ENCODE measurements at regions not wholly inside any gene's neighbourhood (a gene's known extent, or its start where the extent isn't known, plus 50 kb on each side); places are given as distances from the start of the nearest gene placed in this dataset.

- no peak for DNase-seq (ENCODE audit: low read depth)
Measured at GRCh38 chr5:158301186-158301585, 442.2 kb upstream of the CLINT1 start.

- no peak for DNase-seq (ENCODE audit: low read depth)
Measured at GRCh38 chr5:158300256-158300655, 441.3 kb upstream of the CLINT1 start.

DNA sequence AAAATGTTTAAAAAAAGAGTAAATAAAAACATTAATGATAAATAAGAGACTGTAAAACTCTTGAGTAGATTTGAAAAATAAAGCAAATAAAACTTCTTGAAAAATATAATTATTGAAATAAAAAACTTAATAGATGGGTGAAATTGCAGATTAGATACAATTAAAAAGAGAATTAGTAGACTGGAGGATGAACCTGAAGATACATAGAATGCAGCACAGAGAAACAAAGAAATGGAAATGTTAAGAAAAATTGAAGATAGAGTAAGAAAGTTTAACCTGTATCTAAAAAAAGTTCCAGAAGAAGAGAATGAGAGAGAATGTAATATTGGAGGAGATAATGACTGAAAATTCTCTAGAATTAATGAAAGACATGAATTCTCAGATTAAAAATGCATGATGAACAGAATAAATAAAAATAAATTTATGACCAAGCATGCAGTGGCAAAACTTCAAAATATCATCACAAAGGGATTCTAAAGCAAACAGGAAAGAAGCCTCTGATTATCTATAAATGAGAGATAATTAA lies 438.1 kb upstream of the CLINT1 start:
- DNase-seq (ENCODE audit: low read depth): no peak

DNA sequence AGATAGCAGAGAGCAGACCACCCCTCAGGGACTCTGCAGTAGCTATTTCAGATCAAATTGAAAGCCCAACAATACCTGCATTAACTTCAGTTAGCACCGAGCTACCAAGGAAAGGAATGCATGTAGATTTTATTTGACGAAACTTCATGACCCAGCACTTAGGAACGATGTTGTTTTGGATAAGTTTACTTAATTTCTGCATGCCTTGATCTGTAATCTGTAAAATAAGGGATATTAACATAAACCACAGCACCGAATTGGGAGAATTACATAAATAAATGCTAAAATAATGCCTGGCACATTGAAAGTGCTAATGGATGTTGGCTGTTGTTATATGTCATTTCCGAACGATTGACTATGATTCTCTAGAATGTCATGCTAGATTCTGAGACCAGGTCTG lies 435.8 kb upstream of the CLINT1 start:
- no peak for DNase-seq (ENCODE audit: low read depth)

GRCh38 chr5:158292981-158293380 lies 434.0 kb upstream of the CLINT1 start:
- no peak for DNase-seq (ENCODE audit: low read depth)

GRCh38 chr5:158289967-158290366 lies 431.0 kb upstream of the CLINT1 start:
- no peak for DNase-seq (ENCODE audit: low read depth)

GRCh38 chr5:158288272-158288657 lies 429.3 kb upstream of the CLINT1 start:
- no peak for DNase-seq (ENCODE audit: low read depth)

DNA sequence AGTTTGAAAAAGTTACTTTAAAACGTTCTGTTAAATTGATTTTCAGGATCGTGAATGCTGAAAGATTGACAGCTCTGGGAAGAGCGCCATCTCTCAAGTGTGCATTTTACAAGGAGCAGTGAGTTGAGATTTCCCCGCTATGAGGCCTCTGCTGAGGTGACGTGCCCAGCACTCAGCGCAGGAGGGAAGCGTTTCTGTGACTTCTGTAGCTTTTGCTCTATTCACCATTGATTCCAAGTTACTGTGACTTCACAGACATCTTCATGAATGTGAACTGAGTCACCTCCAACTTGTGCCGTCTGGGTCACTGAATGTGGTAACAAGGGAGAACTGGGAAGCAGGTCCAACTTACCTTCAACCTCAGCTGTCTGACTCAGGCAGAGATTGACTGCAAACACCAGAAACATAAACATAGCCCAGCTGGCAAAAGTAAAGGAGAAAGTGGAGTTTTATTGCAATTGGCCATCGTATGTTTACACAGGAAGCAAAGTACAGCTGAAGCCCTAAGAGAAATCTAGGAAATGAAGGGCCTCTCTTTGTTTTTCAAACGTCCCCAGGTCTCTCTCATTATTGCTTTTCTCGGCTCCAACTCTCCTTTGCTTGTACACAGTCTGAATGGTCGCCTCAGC lies 428.8 kb upstream of the CLINT1 start:
- DNase-seq (ENCODE audit: low read depth): peak; percentile 14

DNA sequence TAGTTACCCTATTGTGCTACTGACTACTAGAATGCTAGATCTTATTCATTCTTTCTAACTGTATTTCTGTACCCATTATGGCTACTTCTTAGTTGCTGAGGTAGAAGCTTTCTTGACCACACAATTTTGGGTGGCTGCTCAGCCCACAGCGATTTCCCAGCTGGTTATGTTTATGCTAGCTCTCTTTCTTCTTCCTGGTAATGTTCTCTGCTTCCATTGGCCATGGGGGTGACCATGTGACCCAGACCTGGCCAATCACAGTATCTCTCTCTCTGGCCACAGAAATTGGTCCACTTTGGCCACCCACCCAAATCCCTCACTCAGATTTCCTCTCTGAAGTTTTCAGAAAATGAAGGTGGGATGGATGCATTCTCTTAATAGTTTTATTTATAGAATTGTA lies 427.9 kb upstream of the CLINT1 start:
- DNase-seq (ENCODE audit: low read depth): no peak

DNA sequence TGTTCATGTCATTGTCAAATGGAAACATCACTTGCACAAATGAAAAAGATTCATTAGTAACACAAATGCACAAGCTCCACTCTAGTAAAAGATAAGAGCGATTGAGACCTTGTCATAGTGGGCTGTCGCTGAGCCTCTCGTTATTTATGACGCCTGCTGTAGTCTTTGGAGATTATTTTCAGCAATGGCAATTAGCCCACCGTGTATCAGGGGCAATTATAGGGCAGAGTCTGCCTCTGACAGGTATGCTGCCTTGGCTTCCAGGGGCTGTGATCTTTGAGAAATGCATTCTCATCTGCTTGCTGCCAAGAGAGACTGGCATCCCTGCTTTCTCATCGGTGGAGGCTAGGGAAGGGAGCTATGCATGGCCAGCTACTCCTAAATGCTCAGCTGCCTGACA lies 426.8 kb upstream of the CLINT1 start:
- DNase-seq (ENCODE audit: low read depth): no peak

DNA sequence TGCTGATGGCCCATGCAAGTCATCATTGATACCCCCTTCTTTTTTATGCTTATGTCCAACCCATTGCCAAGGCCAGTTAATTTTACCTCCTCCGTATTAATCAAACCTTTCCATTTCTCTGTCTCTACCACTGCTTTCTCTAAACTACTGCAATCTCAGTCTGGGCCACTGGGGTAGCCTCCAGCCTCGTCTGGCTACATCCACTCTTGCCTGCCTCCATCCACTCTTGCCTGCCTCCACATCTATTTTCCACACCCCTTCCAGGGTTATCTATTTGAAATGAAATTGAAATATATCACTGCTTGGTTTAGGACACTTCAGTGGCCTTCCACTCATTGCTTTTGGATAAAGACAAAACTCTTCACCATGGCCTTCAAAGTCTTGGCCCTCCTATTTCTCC lies 425.3 kb upstream of the CLINT1 start:
- no peak for DNase-seq (ENCODE audit: low read depth)

DNA sequence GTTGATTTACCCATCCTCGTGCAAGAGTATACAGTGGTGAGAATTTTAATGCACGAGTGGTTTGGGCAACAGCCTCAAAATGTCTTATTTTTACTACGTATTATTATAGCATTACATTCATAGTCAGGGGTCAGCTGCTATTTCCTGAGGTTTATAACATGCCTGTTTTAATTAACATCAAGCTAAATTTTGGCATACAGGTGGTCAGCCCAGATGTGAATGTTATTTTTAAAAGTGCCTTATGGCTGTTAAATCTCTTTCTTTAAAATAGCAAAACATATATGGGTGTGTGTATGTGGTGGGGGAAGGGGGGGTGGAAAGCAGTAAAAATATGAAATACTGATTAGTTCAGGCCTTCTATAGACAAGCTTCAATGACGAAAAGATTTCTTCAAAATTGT lies 424.5 kb upstream of the CLINT1 start:
- DNase-seq (ENCODE audit: low read depth): no peak

DNA sequence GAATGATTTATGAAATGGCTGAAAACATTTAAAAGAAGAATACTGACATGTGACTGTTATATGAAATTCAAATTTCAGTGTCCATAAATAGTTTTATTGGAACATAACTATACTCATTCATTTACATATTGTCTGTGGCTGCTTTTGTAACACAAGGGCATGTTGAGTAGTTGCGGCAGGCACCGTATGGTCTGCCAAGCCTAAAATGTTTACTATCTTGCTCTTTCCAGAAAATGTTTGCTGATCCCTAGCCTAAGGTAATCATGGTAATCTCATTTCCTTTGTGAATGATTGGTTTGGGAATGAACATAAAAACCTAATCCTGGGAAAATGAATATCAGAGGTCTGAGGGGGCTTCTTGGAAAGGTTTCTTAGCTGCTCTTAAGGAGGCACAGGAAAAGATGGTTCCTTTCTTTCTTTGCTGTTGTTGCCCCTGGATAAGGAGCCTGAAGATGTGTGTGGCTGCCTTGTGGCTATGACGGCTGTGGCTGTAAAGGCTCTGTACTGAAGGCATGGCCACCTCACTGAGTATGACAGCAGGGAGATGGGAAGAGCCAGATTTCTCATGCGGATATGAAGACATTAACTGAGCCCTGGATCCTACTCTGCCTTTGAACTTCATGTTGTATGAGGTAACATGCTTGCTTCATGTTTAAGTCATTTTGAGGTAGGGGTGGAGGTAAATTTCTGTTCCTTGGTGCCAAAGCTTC lies 419.4 kb upstream of the CLINT1 start:
- no peak for DNase-seq (ENCODE audit: low read depth)

GRCh38 chr5:158277276-158277675 lies 418.3 kb upstream of the CLINT1 start:
- no peak for DNase-seq (ENCODE audit: low read depth)

GRCh38 chr5:158276692-158277091 lies 417.7 kb upstream of the CLINT1 start:
- no peak for DNase-seq (ENCODE audit: low read depth)

DNA sequence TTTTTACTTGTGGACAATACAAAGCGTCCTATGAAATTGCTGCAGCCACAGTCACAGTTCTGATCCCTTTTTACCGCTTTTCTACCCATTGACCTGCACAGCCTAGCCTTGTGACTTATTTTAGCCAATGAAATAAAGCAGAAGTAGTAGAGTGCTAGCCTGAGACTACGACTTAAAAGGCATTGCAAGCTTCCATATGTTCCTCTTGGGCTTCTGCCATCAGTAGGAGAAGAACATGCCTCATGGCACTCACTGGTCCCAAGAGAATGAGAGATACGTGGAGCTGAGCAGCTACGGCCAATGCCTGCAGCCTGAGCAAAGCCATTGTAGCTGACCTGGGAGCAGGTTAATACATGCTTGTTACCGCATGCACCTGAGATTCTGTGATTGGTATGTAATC lies 416.6 kb upstream of the CLINT1 start:
- no peak for DNase-seq (ENCODE audit: low read depth)

GRCh38 chr5:158273035-158273434 lies 414.1 kb upstream of the CLINT1 start:
- no peak for DNase-seq (ENCODE audit: low read depth)

DNA sequence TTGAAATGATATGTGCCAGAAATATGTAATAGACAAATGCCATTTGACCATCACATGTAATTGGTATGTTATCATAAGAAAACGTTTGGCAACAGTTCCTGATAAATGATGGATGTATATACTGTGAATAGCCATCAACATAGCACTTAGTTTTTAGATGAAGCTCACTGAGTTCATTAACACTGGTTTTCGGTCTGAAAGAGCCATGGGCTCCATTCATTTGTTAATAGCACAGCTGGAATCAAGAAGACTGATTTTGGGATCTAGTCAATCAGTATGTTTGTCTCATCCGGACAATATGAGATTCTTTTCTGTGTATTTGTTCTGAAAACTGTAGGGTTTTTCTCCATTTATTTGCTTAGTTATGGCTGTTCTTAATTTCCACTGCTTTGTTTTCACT lies 413.5 kb upstream of the CLINT1 start:
- DNase-seq (ENCODE audit: low read depth): no peak

DNA sequence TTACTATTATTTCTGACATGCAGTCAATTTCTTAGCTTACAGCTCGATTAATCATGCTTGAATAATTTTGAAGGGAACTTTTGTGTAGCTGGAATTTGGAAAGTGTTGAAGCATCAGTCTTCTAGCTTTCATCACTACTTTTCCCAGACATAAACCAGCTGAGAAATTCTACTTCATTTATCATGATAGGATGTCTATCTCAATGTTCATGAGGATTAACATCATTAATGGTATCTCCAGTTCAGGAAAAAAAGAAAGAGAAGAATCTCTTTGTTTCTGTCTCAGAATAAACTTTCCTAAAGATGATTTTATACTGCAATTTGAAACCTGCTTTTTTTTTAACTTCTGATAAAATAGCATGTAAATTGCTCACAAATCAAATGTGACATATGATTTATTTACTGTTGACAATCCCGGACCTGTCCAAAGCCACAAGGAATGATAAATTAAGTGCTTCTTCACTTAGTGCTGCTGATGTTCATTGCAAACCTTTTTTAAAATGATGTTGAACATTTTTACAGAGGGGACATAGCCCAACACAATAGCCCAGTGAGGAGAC lies 412.1 kb upstream of the CLINT1 start:
- no peak for DNase-seq (ENCODE audit: low read depth)

GRCh38 chr5:158268286-158268685 lies 409.3 kb upstream of the CLINT1 start:
- DNase-seq (ENCODE audit: low read depth): no peak

DNA sequence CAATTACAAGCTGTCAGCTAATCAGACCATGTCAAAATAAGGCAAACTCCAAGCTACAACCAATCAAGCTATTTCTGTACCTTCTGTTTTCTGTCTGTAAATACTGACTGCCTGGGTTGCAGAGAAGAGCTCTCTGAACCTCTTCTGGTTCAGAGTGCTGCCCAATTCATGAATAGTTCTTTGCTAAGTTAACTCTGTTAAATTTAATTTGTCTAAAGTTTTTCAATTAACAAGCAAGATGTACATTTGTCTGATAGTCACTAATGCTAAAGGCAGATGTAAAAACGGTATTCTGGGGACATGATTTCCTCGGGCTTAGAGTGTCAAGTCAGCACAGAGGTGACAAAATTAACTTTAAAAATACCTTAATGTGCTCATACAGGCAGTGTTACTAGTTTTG lies 408.3 kb upstream of the CLINT1 start:
- no peak for DNase-seq (ENCODE audit: low read depth)

DNA sequence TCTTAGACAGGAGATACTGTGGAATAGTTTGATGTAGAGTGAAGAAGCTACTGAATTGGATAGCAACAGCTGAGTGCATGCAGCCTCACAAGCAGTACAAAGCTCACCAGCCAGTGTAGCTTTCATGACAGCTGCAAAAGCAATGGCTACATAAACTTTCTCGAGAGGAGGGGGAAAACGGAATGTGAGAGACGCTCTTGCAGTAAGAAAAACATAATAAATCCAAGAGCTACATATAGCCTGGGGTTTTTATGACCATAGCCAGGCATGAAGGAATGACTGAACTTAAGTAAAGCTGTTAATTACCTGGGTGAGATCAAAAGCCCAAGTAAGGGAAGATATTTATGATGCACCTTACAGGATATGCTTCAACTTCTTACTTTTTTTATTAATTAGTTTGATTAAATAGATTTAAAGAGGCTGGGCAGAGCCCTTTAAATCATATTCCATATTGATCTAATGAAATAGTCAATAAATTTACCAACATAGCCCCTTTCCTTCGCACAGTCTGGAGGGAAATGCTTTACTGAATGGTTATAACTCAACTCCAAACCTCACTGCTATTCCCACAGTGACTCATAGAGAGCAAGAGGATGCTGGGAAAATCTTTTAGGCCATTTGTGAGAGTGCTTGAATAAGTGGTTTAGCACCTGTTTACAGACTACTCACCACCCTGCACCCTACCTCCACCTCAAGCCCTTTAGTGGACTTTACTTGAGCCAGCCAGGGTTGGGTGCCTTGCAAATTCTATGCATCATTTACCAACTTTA lies 407.2 kb upstream of the CLINT1 start:
- DNase-seq (ENCODE audit: low read depth): no peak

- no peak for DNase-seq (ENCODE audit: low read depth)
Measured at GRCh38 chr5:158265346-158265745, 406.4 kb upstream of the CLINT1 start.
